GM10266 (cell line): ENCODE measurements at regions not wholly inside any gene's neighbourhood (a gene's known extent, or its start where the extent isn't known, plus 50 kb on each side); places are given as distances from the start of the nearest gene placed in this dataset.

Experiments used
- DNase-seq: peaks from one replicate; pipeline ENCODE4 v3.0.0; 2012; ENCODE audit errors: extremely low spot score
- CTCF ChIP-seq: IDR thresholded peaks from 2 replicates; pipeline ENCODE4 v1.5.1; 2012; ENCODE audit warnings: mild to moderate bottlenecking, low read depth; ENCODE audit not compliant: control insufficient read depth, insufficient read depth; ENCODE audit errors: missing control alignments

GRCh38 chr1:214777364-214777763 lies 174.4 kb downstream of the CENPF start:
- no peak for TF ChIP-seq CTCF
- DNase-seq, result no peak

GRCh38 chr1:214791961-214792360 lies 189.0 kb downstream of the CENPF start:
- TF ChIP-seq CTCF, result no peak
- no peak for DNase-seq

- no peak for TF ChIP-seq CTCF
Measured at GRCh38 chr1:214792527-214793186, 189.7 kb downstream of the CENPF start.

GRCh38 chr1:214793708-214794107 lies 190.7 kb downstream of the CENPF start:
- no peak for DNase-seq
- no peak for TF ChIP-seq CTCF

More at GRCh38 chr1:214792527-214793186, 189.7 kb downstream of the CENPF start:
- no peak for DNase-seq

GRCh38 chr1:214801191-214801590 lies 198.2 kb downstream of the CENPF start:
- DNase-seq, result no peak
- no peak for TF ChIP-seq CTCF

GRCh38 chr1:214808845-214809460 lies 206.0 kb downstream of the CENPF start:
- no peak for TF ChIP-seq CTCF
- no peak for DNase-seq

- DNase-seq, result no peak
- no peak for TF ChIP-seq CTCF
Measured at GRCh38 chr1:214816603-214817002, 213.6 kb downstream of the CENPF start.
